ENCODE measurements at regions not wholly inside any gene's neighbourhood (a gene's known extent, or its start where the extent isn't known, plus 50 kb on each side); places are given as distances from the start of the nearest gene placed in this dataset.

DNA sequence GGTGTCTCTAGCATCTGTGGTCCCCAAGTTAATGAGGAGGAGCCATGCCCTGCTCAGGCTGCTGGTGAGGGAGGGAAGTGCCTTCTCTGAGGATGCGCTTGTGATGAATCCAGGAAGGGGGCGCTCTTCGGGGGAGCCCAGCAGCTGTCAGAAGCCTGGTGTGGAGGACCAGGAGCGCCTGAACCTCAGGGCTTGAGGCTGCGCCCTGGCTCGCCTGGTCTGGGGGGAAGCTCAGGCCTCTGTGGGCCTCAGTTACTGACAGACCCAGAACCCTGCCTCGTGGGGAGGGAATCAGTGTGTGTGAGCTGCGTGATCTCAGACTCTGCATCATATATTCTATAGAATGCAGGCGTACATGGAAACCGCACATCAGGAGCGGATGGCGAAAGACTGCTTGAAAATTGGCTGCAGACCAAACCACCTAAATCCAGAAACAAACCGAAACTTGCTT is 126.1 kb downstream of the SEC14L1 start:
- FAIRE-seq (peak; percentile 83), ATAC-seq (peak; percentile 96), DNase-seq (ENCODE audit: extremely low read depth in 1 of 4, low spot score in 3 of 4) (peak; percentile 57 to 74 (median 64))
- peaks cover 5 to 19% of the 10 kb centered on the region in 2 experiments; a peak in 4 of 5 replicates for H3K27me3 ChIP-seq (ENCODE audit: control insufficient read depth in 2 of 2, insufficient read depth in 2 of 2, low read length in 2 of 2)
- 0 out of 2 replicates have a peak overlapping the region, but pooled peaks have one; percentile 14 for H3K4me2 ChIP-seq (ENCODE audit: insufficient read depth, low read length)
- BruUV-seq (replicated peaks), result no TSS peak
- H3K4me3 ChIP-seq, result no peak overlapping the region
- intact Hi-C loops (cut with micrococcal nuclease) (no loop called here), in situ Hi-C loops (cut with MboI) (no loop called here)
- H3K9ac ChIP-seq (ENCODE audit: insufficient read depth in 1 of 2, low read depth in 2 of 2, low read length in 2 of 2), result peak overlapping the region in 1 of 2 experiments; percentile 50; a peak in 1 of 4 replicates
- ChIA-PET POLR2A (interaction anchor here (0.6 kb wide), 2 partner anchors 10 to 327 kb away, joined by 3 to 4 read pairs; no protein-coding TSS in a partner anchor), CTCF (ENCODE audit: low intra/inter-chr PET ratio) (interaction anchor here (1.1 kb wide), 1 partner anchor 20 kb away, joined by 3 read pairs; no protein-coding TSS in a partner anchor)
- no peak overlapping the region for H3K27ac ChIP-seq (ENCODE audit: extremely low read depth, low read depth, low read length)
- no peaks in the 10 kb centered on the region for H3K9me3 ChIP-seq (replicated peaks; ENCODE audit: control insufficient read depth, insufficient read depth, low read depth, low read length)
- H3K36me3 ChIP-seq (ENCODE audit: control insufficient read depth, insufficient read depth, low read length), result no peaks in the 10 kb centered on the region
- H3K4me1 ChIP-seq (replicated peaks in 1 of 2; ENCODE audit: control insufficient read depth in 2 of 2, insufficient read depth in 2 of 2, low read length in 2 of 2), result peaks cover 0 to 10% of the 10 kb centered on the region in 2 experiments; a peak in 2 of 5 replicates
- 13% methylated on average over 13 of the region's 13 CpGs for WGBS (ENCODE audit: insufficient coverage, low coverage, missing lambda C conversion rate)
- no peaks in the 10 kb centered on the region for H3K79me2 ChIP-seq (ENCODE audit: control insufficient read depth, insufficient read depth, low read length)
- no peaks in the 10 kb centered on the region for H4K20me1 ChIP-seq (replicated peaks; ENCODE audit: control insufficient read depth, insufficient read depth, low read length)
- H2AFZ ChIP-seq (ENCODE audit: low read depth, low read length), result peak overlapping the region; percentile 20; the same call in 1 of the 2 replicates
- no peaks in the 10 kb centered on the region for H3K9me1 ChIP-seq (ENCODE audit: control insufficient read depth, insufficient read depth, low read length)
- TF ChIP-seq NFIC (IDR thresholded peaks at IDR 0.05) (peak; percentile 21; the same call in 1 of the 2 replicates), TRIM24 (IDR thresholded peaks at IDR 0.05) (no peak), ZNF583 (CRISPR knock-in tag; IDR thresholded peaks at IDR 0.05) (no peak), CREM (IDR thresholded peaks at IDR 0.05; ENCODE audit: low read depth) (0 out of 2 replicates have a peak, but pooled peaks have one; percentile 14), ZNF444 (CRISPR knock-in tag; IDR thresholded peaks at IDR 0.05) (no peak), ZNF232 (CRISPR knock-in tag; IDR thresholded peaks at IDR 0.05) (no peak), MIER1 (IDR thresholded peaks at IDR 0.05; ENCODE audit: low read depth) (no peak), ZNF431 (CRISPR knock-in tag; IDR thresholded peaks at IDR 0.05) (no peak), PCBP1 (IDR thresholded peaks at IDR 0.05; ENCODE audit: low read depth, low read length, poor library complexity, severe bottlenecking) (no peak), RCOR1 (IDR thresholded peaks at IDR 0.05; ENCODE audit: borderline replicate concordance in 1 of 2, low read depth in 2 of 2, low read length in 2 of 2) (peak in 1 of 2 experiments; percentile 44; a peak in 1 of 4 replicates), MAZ (CRISPR knock-in tag; conservative IDR thresholded peaks at IDR 0.05 in 1 of 2, IDR thresholded peaks at IDR 0.05 in 1 of 2) (peak in 1 of 2 experiments; percentile 31; a peak in 1 of 4 replicates)
- TF ChIP-seq, protein P1, sequence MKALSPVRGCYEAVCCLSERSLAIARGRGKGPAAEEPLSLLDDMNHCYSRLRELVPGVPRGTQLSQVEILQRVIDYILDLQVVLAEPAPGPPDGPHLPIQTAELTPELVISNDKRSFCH (CRISPR knock-in tag; IDR thresholded peaks at IDR 0.05), result no peak
- TF ChIP-seq, protein P1 (tag; IDR thresholded peaks at IDR 0.05), result no peak
- TF ChIP-seq, protein P2, sequence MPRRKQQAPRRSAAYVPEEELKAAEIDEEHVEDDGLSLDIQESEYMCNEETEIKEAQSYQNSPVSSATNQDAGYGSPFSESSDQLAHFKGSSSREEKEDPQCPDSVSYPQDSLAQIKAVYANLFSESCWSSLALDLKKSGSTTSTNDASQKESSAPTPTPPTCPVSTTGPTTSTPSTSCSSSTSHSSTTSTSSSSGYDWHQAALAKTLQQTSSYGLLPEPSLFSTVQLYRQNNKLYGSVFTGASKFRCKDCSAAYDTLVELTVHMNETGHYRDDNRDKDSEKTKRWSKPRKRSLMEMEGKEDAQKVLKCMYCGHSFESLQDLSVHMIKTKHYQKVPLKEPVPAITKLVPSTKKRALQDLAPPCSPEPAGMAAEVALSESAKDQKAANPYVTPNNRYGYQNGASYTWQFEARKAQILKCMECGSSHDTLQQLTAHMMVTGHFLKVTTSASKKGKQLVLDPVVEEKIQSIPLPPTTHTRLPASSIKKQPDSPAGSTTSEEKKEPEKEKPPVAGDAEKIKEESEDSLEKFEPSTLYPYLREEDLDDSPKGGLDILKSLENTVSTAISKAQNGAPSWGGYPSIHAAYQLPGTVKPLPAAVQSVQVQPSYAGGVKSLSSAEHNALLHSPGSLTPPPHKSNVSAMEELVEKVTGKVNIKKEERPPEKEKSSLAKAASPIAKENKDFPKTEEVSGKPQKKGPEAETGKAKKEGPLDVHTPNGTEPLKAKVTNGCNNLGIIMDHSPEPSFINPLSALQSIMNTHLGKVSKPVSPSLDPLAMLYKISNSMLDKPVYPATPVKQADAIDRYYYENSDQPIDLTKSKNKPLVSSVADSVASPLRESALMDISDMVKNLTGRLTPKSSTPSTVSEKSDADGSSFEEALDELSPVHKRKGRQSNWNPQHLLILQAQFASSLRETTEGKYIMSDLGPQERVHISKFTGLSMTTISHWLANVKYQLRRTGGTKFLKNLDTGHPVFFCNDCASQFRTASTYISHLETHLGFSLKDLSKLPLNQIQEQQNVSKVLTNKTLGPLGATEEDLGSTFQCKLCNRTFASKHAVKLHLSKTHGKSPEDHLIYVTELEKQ (CRISPR knock-in tag; IDR thresholded peaks at IDR 0.05), result no peak
- TF ChIP-seq, protein P3, sequence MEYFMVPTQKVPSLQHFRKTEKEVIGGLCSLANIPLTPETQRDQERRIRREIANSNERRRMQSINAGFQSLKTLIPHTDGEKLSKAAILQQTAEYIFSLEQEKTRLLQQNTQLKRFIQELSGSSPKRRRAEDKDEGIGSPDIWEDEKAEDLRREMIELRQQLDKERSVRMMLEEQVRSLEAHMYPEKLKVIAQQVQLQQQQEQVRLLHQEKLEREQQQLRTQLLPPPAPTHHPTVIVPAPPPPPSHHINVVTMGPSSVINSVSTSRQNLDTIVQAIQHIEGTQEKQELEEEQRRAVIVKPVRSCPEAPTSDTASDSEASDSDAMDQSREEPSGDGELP (CRISPR knock-in tag; IDR thresholded peaks at IDR 0.05; ENCODE audit: borderline replicate concordance), result peak; percentile 66; the same call in 1 of the 2 replicates
- TF ChIP-seq, protein P4, sequence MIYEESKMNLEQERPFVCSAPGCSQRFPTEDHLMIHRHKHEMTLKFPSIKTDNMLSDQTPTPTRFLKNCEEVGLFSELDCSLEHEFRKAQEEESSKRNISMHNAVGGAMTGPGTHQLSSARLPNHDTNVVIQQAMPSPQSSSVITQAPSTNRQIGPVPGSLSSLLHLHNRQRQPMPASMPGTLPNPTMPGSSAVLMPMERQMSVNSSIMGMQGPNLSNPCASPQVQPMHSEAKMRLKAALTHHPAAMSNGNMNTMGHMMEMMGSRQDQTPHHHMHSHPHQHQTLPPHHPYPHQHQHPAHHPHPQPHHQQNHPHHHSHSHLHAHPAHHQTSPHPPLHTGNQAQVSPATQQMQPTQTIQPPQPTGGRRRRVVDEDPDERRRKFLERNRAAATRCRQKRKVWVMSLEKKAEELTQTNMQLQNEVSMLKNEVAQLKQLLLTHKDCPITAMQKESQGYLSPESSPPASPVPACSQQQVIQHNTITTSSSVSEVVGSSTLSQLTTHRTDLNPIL (CRISPR knock-in tag; IDR thresholded peaks at IDR 0.05), result no peak
